ENCODE measurements at regions not wholly inside any gene's neighbourhood (a gene's known extent, or its start where the extent isn't known, plus 50 kb on each side); places are given as distances from the start of the nearest gene placed in this dataset.
"Not testable (repeated sequence)": the region's sequence is repeated elsewhere in the genome, so short reads cannot be mapped to it uniquely, and the experiment has no call there.

GRCh38 chr5:86546582-86546981 is 71.2 kb upstream of the COX7C start:
- TF ChIP-seq CTCF (IDR thresholded peaks at IDR 0.05; ENCODE audit: control insufficient read depth, extremely low read depth, insufficient read depth): peak; percentile 26; the same call in 1 of the 2 replicates
- no peak overlapping the region for H3K4me3 ChIP-seq (ENCODE audit: low read depth, low read length)
- no peak for DNase-seq (ENCODE audit: low read depth)

GRCh38 chr5:86554638-86555037 is 63.1 kb upstream of the COX7C start:
- no peak overlapping the region for H3K4me3 ChIP-seq (ENCODE audit: low read depth, low read length)
- TF ChIP-seq CTCF (IDR thresholded peaks at IDR 0.05; ENCODE audit: control insufficient read depth, extremely low read depth, insufficient read depth): no peak
- no peak for DNase-seq (ENCODE audit: low read depth)

GRCh38 chr5:86557920-86558319 is 59.8 kb upstream of the COX7C start:
- TF ChIP-seq CTCF (IDR thresholded peaks at IDR 0.05; ENCODE audit: control insufficient read depth, extremely low read depth, insufficient read depth): no peak
- H3K4me3 ChIP-seq (ENCODE audit: low read depth, low read length): no peak overlapping the region
- DNase-seq (ENCODE audit: low read depth): no peak

GRCh38 chr5:86565197-86565789 is 52.4 kb upstream of the COX7C start:
- H3K4me3 ChIP-seq (ENCODE audit: low read depth, low read length): no peak overlapping the region
- no peak for TF ChIP-seq CTCF (IDR thresholded peaks at IDR 0.05; ENCODE audit: control insufficient read depth, extremely low read depth, insufficient read depth)

GRCh38 chr5:86566030-86566429 is 51.7 kb upstream of the COX7C start:
- not testable (repeated sequence) for DNase-seq (ENCODE audit: low read depth); H3K4me3 ChIP-seq (ENCODE audit: low read depth, low read length)
- TF ChIP-seq CTCF (IDR thresholded peaks at IDR 0.05; ENCODE audit: control insufficient read depth, extremely low read depth, insufficient read depth): peak; percentile 37

More at GRCh38 chr5:86565197-86565789, 52.4 kb upstream of the COX7C start:
- no peak for DNase-seq (ENCODE audit: low read depth)

Measured in LNCaP clone FGC (cell line).